IPS-15b (cell line): ENCODE measurements at regions not wholly inside any gene's neighbourhood (a gene's known extent, or its start where the extent isn't known, plus 50 kb on each side); places are given as distances from the start of the nearest gene placed in this dataset.

ENCODE experiments used
- H3K27me3 ChIP-seq: one replicate; pipeline ENCODE4 v1.6.1; 2013; ENCODE audit warnings: low read length; ENCODE audit not compliant: control insufficient read depth, insufficient read depth
- H3K36me3 ChIP-seq: one replicate; pipeline ENCODE4 v1.6.1; 2013; ENCODE audit warnings: low read length; ENCODE audit not compliant: control insufficient read depth, insufficient read depth
- H3K4me1 ChIP-seq: one replicate; pipeline ENCODE4 v1.6.1; 2013; ENCODE audit warnings: mild to moderate bottlenecking, low read length; ENCODE audit not compliant: control insufficient read depth, insufficient read depth
- H3K4me3 ChIP-seq: one replicate; pipeline ENCODE4 v1.5.1; 2013; ENCODE audit warnings: low read depth, low read length
- H3K9ac ChIP-seq: one replicate; pipeline ENCODE4 v1.6.1; 2013; ENCODE audit warnings: low read depth, mild to moderate bottlenecking, low read length
- H3K9me3 ChIP-seq: one replicate; pipeline ENCODE4 v1.6.1; 2013; ENCODE audit warnings: mild to moderate bottlenecking, low read length; ENCODE audit not compliant: control insufficient read depth, insufficient read depth

GRCh38 chr4:117385526-117385925 is 300.1 kb upstream of the TRAM1L1 start:
- Histone ChIP-seq H3K9ac (no peak overlapping the region), H3K36me3 (no peaks in the 10 kb centered on the region), H3K27me3 (no peaks in the 10 kb centered on the region), H3K9me3 (no peaks in the 10 kb centered on the region), H3K4me1 (no peaks in the 10 kb centered on the region), H3K4me3 (no peak overlapping the region)

DNA sequence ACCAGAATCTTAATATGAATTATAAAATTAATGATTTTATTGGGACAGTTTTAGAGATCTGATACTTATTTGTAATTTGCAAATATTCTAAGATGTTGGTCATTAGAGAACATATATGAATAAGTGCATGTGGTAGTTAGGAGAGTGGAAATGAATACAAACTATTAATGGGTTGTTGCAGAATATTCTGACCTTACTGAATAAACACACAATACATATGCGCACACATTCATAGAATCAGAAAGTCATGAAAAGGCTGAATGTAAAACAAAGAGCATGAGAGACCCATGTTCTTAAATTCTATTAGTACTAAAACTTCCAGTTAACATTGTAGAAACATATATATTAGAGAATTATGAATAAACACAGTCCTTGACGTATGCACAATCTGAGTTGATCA is 301.7 kb upstream of the TRAM1L1 start:
- H3K9me3 ChIP-seq, result no peaks in the 10 kb centered on the region
- H3K9ac ChIP-seq, result no peak overlapping the region
- H3K4me3 ChIP-seq, result no peak overlapping the region
- no peaks in the 10 kb centered on the region for H3K36me3 ChIP-seq
- H3K4me1 ChIP-seq, result no peaks in the 10 kb centered on the region
- no peaks in the 10 kb centered on the region for H3K27me3 ChIP-seq

GRCh38 chr4:117400039-117400835 is 314.9 kb upstream of the TRAM1L1 start:
- Histone ChIP-seq H3K9me3 (no peaks in the 10 kb centered on the region), H3K4me1 (no peaks in the 10 kb centered on the region), H3K4me3 (no peak overlapping the region), H3K9ac (no peak overlapping the region), H3K36me3 (no peaks in the 10 kb centered on the region), H3K27me3 (no peaks in the 10 kb centered on the region)

DNA sequence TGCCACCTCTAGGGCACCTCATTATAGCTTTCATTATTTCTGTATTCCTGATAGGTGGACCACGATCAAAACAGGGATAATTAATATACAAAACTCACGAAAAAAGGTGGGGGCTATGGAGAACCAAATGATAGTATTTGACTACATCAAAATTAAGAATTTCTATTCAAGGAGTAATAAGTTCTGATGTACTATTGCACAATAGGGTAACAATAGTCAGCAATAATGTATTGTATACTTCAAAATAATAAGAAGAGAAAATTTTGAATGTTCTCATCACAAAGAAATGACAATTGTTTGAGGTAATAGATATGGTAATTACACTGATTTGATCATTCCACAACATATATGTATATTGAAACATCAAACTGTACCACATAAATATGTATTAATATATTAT is 327.3 kb upstream of the TRAM1L1 start:
- Histone ChIP-seq H3K9me3 (no peaks in the 10 kb centered on the region), H3K27me3 (no peaks in the 10 kb centered on the region), H3K9ac (no peak overlapping the region), H3K4me3 (no peak overlapping the region), H3K36me3 (no peaks in the 10 kb centered on the region), H3K4me1 (no peaks in the 10 kb centered on the region)

DNA sequence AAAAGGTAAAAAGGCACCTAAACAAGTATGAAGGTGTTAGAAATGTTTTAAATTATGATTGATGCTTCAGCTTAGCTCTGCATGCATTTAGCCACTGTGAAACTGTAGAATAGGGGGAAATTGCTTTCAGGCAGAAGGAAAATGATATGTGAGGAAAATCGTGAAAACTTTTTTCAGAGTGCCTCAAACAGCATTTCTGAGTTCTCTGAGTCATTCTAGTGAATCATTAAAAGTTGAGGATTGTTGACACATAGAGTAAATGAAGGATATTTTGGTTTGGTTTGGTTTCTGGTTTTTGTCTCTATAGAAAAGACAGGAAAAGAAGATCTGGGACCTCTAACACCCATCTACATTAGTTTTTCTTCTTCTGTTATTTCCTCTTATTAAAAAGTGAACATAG is 332.5 kb upstream of the TRAM1L1 start:
- no peaks in the 10 kb centered on the region for H3K27me3 ChIP-seq
- no peaks in the 10 kb centered on the region for H3K4me1 ChIP-seq
- no peaks in the 10 kb centered on the region for H3K36me3 ChIP-seq
- H3K9ac ChIP-seq, result no peak overlapping the region
- H3K4me3 ChIP-seq, result no peak overlapping the region
- H3K9me3 ChIP-seq, result no peaks in the 10 kb centered on the region

DNA sequence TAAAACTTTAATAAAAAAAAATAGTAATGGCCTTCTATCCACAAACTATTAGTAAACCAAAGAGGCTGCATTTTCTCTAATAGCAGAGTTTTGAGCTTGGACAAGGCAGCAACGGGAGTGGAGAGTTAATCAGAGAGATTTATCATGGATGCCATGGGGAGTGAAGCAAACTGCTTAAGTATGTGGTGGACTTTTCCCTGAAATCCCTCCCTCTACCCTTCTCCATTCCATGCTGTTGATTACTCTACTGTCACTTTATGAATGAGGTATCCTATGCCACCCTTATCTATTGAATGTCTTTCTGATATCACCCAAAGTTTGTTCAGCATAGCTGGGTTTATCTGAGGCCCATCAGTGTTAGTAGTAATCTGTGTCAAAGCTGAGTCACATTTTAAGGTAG is 335.6 kb upstream of the TRAM1L1 start:
- H3K4me1 ChIP-seq, result no peaks in the 10 kb centered on the region
- H3K36me3 ChIP-seq, result no peaks in the 10 kb centered on the region
- H3K27me3 ChIP-seq, result no peaks in the 10 kb centered on the region
- H3K9ac ChIP-seq, result no peak overlapping the region
- H3K9me3 ChIP-seq, result no peaks in the 10 kb centered on the region
- no peak overlapping the region for H3K4me3 ChIP-seq

- no peaks in the 10 kb centered on the region for H3K4me1 ChIP-seq
- no peak overlapping the region for H3K9ac ChIP-seq
- H3K27me3 ChIP-seq, result no peaks in the 10 kb centered on the region
- H3K4me3 ChIP-seq, result no peak overlapping the region
- H3K36me3 ChIP-seq, result no peaks in the 10 kb centered on the region
- no peaks in the 10 kb centered on the region for H3K9me3 ChIP-seq
Measured at GRCh38 chr4:117421706-117422105, 336.3 kb upstream of the TRAM1L1 start.

- Histone ChIP-seq H3K27me3 (no peaks in the 10 kb centered on the region), H3K4me3 (no peak overlapping the region), H3K36me3 (no peaks in the 10 kb centered on the region), H3K9ac (no peak overlapping the region), H3K9me3 (no peaks in the 10 kb centered on the region), H3K4me1 (no peaks in the 10 kb centered on the region)
Measured at GRCh38 chr4:117422297-117422696, 336.9 kb upstream of the TRAM1L1 start.

- Histone ChIP-seq H3K27me3 (no peaks in the 10 kb centered on the region), H3K9ac (no peak overlapping the region), H3K4me3 (no peak overlapping the region), H3K4me1 (no peaks in the 10 kb centered on the region), H3K36me3 (no peaks in the 10 kb centered on the region), H3K9me3 (no peaks in the 10 kb centered on the region)
Measured at GRCh38 chr4:117425636-117426035, 340.3 kb upstream of the TRAM1L1 start.

- Histone ChIP-seq H3K27me3 (no peaks in the 10 kb centered on the region), H3K4me1 (no peaks in the 10 kb centered on the region), H3K4me3 (no peak overlapping the region), H3K36me3 (no peaks in the 10 kb centered on the region), H3K9ac (no peak overlapping the region), H3K9me3 (no peaks in the 10 kb centered on the region)
Measured at GRCh38 chr4:117428536-117428935, 343.2 kb upstream of the TRAM1L1 start.

DNA sequence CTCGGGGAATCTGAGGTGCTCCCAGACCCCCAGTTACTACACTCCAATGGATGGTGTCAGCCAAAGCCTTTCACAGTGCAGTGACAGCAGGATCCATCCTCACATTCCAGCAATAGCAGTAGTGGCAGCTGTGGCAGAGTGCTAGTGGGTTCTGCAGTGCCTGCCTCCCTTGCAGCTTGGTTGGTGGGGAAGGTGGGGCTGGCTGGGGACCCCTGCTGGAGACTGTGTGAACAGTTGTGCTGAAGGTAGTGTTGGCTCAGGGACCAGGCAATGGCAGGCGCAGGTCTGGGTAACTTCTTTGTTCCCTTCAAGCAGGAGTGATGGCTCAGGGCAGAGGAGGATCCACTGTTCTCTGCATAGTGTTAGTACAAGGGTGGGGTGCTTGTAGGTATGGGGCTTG is 343.7 kb upstream of the TRAM1L1 start:
- Histone ChIP-seq H3K27me3 (no peaks in the 10 kb centered on the region), H3K9ac (no peak overlapping the region), H3K4me3 (no peak overlapping the region), H3K4me1 (no peaks in the 10 kb centered on the region), H3K9me3 (no peaks in the 10 kb centered on the region), H3K36me3 (no peaks in the 10 kb centered on the region)

GRCh38 chr4:117429506-117429905 is 344.1 kb upstream of the TRAM1L1 start:
- Histone ChIP-seq H3K4me3 (no peak overlapping the region), H3K36me3 (no peaks in the 10 kb centered on the region), H3K4me1 (no peaks in the 10 kb centered on the region), H3K27me3 (no peaks in the 10 kb centered on the region), H3K9me3 (no peaks in the 10 kb centered on the region), H3K9ac (no peak overlapping the region)
